ENCODE measurements at regions not wholly inside any gene's neighbourhood (a gene's known extent, or its start where the extent isn't known, plus 50 kb on each side); places are given as distances from the start of the nearest gene placed in this dataset.

GRCh38 chr1:181350131-181350530 is 133.2 kb upstream of the CACNA1E start:
- no peak for DNase-seq (ENCODE audit: low read depth)
- TF ChIP-seq CTCF (IDR thresholded peaks at IDR 0.05; ENCODE audit: insufficient read depth, low read depth, low read length): no peak
- no peak overlapping the region for H3K4me3 ChIP-seq (ENCODE audit: low read depth, low read length)

- TF ChIP-seq CTCF (IDR thresholded peaks at IDR 0.05; ENCODE audit: insufficient read depth, low read depth, low read length): no peak
- H3K4me3 ChIP-seq (ENCODE audit: low read depth, low read length): no peak overlapping the region
- DNase-seq (ENCODE audit: low read depth): no peak
Observed at GRCh38 chr1:181351740-181352139, 131.6 kb upstream of the CACNA1E start.

GRCh38 chr1:181352695-181353094 is 130.6 kb upstream of the CACNA1E start:
- DNase-seq (ENCODE audit: low read depth): no peak
- no peak overlapping the region for H3K4me3 ChIP-seq (ENCODE audit: low read depth, low read length)
- TF ChIP-seq CTCF (IDR thresholded peaks at IDR 0.05; ENCODE audit: insufficient read depth, low read depth, low read length): no peak

- DNase-seq (ENCODE audit: low read depth): no peak
- no peak for TF ChIP-seq CTCF (IDR thresholded peaks at IDR 0.05; ENCODE audit: insufficient read depth, low read depth, low read length)
- no peak overlapping the region for H3K4me3 ChIP-seq (ENCODE audit: low read depth, low read length)
Observed at GRCh38 chr1:181353526-181353925, 129.8 kb upstream of the CACNA1E start.

- DNase-seq (ENCODE audit: low read depth): no peak
- no peak for TF ChIP-seq CTCF (IDR thresholded peaks at IDR 0.05; ENCODE audit: insufficient read depth, low read depth, low read length)
- H3K4me3 ChIP-seq (ENCODE audit: low read depth, low read length): no peak overlapping the region
Observed at GRCh38 chr1:181354865-181355264, 128.5 kb upstream of the CACNA1E start.

GRCh38 chr1:181356505-181357340 is 126.6 kb upstream of the CACNA1E start:
- no peak for TF ChIP-seq CTCF (IDR thresholded peaks at IDR 0.05; ENCODE audit: insufficient read depth, low read depth, low read length)
- DNase-seq (ENCODE audit: low read depth): no peak
- H3K4me3 ChIP-seq (ENCODE audit: low read depth, low read length): no peak overlapping the region

GRCh38 chr1:181359012-181359411 is 124.3 kb upstream of the CACNA1E start:
- no peak for TF ChIP-seq CTCF (IDR thresholded peaks at IDR 0.05; ENCODE audit: insufficient read depth, low read depth, low read length)
- no peak overlapping the region for H3K4me3 ChIP-seq (ENCODE audit: low read depth, low read length)
- no peak for DNase-seq (ENCODE audit: low read depth)

Measured in fibroblast of villous mesenchyme (primary cell).